DMS 273 (cell line): ENCODE measurements at regions not wholly inside any gene's neighbourhood (a gene's known extent, or its start where the extent isn't known, plus 50 kb on each side); places are given as distances from the start of the nearest gene placed in this dataset.
"Not testable (repeated sequence)": the region's sequence is repeated elsewhere in the genome, so short reads cannot be mapped to it uniquely, and the experiment has no call there.

Experiments
- DNase-seq: peaks from one replicate; lab custom pipeline; 2025; ENCODE audit not compliant: unreplicated experiment; lab: John Stamatoyannopoulos, UW

- DNase-seq: no peak
These were observed 103.8 kb upstream of the UBE2E1 start for GRCh38 chr3:23701716-23702597.

- DNase-seq: no peak
These were observed 101.5 kb upstream of the UBE2E1 start for GRCh38 chr3:23704298-23704697.

GRCh38 chr3:23706111-23706510 lies 99.6 kb upstream of the UBE2E1 start:
- no peak for DNase-seq

GRCh38 chr3:23709987-23710386 lies 95.8 kb upstream of the UBE2E1 start:
- DNase-seq: no peak

GRCh38 chr3:23710555-23710954 lies 95.2 kb upstream of the UBE2E1 start:
- DNase-seq: no peak

GRCh38 chr3:23711916-23712494 lies 93.8 kb upstream of the UBE2E1 start:
- DNase-seq: no peak

- DNase-seq: peak; percentile 59
These were observed 92.8 kb upstream of the UBE2E1 start for GRCh38 chr3:23712656-23713559.

- no peak for DNase-seq
These were observed 92.1 kb upstream of the UBE2E1 start for GRCh38 chr3:23713641-23714040.

GRCh38 chr3:23720059-23720458 lies 85.7 kb upstream of the UBE2E1 start:
- no peak for DNase-seq

- DNase-seq: no peak
These were observed 84.9 kb upstream of the UBE2E1 start for GRCh38 chr3:23720885-23721284.

- no peak for DNase-seq
These were observed 82.6 kb upstream of the UBE2E1 start for GRCh38 chr3:23723141-23723540.

GRCh38 chr3:23723930-23724329 lies 81.8 kb upstream of the UBE2E1 start:
- DNase-seq: no peak

GRCh38 chr3:23726811-23727548 lies 78.8 kb upstream of the UBE2E1 start:
- DNase-seq: no peak

- no peak for DNase-seq
These were observed 77.1 kb upstream of the UBE2E1 start for GRCh38 chr3:23728601-23729117.

GRCh38 chr3:23729362-23729761 lies 76.4 kb upstream of the UBE2E1 start:
- DNase-seq: not testable (repeated sequence)

GRCh38 chr3:23734481-23734880 lies 71.3 kb upstream of the UBE2E1 start:
- no peak for DNase-seq

GRCh38 chr3:23735062-23735461 lies 70.7 kb upstream of the UBE2E1 start:
- no peak for DNase-seq

GRCh38 chr3:23735535-23736326 lies 70.0 kb upstream of the UBE2E1 start:
- peak; percentile 96 for DNase-seq

- no peak for DNase-seq
These were observed 66.8 kb upstream of the UBE2E1 start for GRCh38 chr3:23738944-23739343.

- no peak for DNase-seq
These were observed 66.2 kb upstream of the UBE2E1 start for GRCh38 chr3:23739536-23739935.
